ENCODE measurements at regions not wholly inside any gene's neighbourhood (a gene's known extent, or its start where the extent isn't known, plus 50 kb on each side); places are given as distances from the start of the nearest gene placed in this dataset.

DNA sequence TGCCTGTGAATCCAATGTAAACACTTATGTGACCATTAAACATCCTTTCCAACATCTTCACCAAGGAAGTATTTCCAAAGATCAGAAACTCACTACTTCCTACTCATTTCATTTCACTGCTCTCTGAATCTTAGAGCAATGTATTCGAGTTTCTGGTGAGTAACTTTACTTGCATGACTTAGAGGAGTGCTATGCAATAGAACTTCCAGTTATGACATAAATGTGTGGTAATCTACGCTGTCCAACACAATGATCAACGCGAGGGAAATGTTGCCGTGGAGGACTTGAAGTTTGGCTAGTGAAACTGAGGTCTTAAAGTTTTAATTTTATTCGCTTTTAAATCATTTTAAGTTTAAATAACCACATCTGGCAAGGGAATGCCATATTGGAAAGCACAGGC lies 1326.3 kb downstream of the XPNPEP1 start:
- TF ChIP-seq, protein P1, sequence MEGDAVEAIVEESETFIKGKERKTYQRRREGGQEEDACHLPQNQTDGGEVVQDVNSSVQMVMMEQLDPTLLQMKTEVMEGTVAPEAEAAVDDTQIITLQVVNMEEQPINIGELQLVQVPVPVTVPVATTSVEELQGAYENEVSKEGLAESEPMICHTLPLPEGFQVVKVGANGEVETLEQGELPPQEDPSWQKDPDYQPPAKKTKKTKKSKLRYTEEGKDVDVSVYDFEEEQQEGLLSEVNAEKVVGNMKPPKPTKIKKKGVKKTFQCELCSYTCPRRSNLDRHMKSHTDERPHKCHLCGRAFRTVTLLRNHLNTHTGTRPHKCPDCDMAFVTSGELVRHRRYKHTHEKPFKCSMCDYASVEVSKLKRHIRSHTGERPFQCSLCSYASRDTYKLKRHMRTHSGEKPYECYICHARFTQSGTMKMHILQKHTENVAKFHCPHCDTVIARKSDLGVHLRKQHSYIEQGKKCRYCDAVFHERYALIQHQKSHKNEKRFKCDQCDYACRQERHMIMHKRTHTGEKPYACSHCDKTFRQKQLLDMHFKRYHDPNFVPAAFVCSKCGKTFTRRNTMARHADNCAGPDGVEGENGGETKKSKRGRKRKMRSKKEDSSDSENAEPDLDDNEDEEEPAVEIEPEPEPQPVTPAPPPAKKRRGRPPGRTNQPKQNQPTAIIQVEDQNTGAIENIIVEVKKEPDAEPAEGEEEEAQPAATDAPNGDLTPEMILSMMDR (IDR thresholded peaks at IDR 0.05): no peak
- TF ChIP-seq, protein P2, sequence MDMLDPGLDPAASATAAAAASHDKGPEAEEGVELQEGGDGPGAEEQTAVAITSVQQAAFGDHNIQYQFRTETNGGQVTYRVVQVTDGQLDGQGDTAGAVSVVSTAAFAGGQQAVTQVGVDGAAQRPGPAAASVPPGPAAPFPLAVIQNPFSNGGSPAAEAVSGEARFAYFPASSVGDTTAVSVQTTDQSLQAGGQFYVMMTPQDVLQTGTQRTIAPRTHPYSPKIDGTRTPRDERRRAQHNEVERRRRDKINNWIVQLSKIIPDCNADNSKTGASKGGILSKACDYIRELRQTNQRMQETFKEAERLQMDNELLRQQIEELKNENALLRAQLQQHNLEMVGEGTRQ (CRISPR knock-in tag; IDR thresholded peaks at IDR 0.05): no peak
- no peak for TF ChIP-seq KAT7 (CRISPR knock-in tag; IDR thresholded peaks at IDR 0.05; ENCODE audit: borderline replicate concordance)
- TF ChIP-seq, protein P3, sequence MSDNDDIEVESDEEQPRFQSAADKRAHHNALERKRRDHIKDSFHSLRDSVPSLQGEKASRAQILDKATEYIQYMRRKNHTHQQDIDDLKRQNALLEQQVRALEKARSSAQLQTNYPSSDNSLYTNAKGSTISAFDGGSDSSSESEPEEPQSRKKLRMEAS (CRISPR knock-in tag; IDR thresholded peaks at IDR 0.05): no peak
- TF ChIP-seq NFATC4 (CRISPR knock-in tag; IDR thresholded peaks at IDR 0.05): no peak

All from WTC11 (cell line).